ENCODE measurements at regions not wholly inside any gene's neighbourhood (a gene's known extent, or its start where the extent isn't known, plus 50 kb on each side); places are given as distances from the start of the nearest gene placed in this dataset.
A peak's percentile ranks its signal among the peaks of the same experiment; 100 is the strongest.

GRCh38 chr6:25219917-25220278, 59.3 kb upstream of the CARMIL1 start:
- TF ChIP-seq ISL1 (CRISPR knock-in tag; IDR thresholded peaks at IDR 0.05): peak; percentile 93
- TF ChIP-seq TCF4 (CRISPR knock-in tag; IDR thresholded peaks at IDR 0.05; ENCODE audit: borderline replicate concordance): 0 out of 2 replicates have a peak, but pooled peaks have one; percentile 37
- TF ChIP-seq PPARA (CRISPR knock-in tag; IDR thresholded peaks at IDR 0.05; ENCODE audit: borderline replicate concordance): no peak
- TF ChIP-seq CREB5 (CRISPR knock-in tag; IDR thresholded peaks at IDR 0.05; ENCODE audit: low read depth): peak; percentile 28; the same call in 1 of the 2 replicates
- TF ChIP-seq POU6F1 (CRISPR knock-in tag; IDR thresholded peaks at IDR 0.05; ENCODE audit: borderline replicate concordance, low read depth): no peak
- no peak for TF ChIP-seq BACH2 (CRISPR knock-in tag; IDR thresholded peaks at IDR 0.05; ENCODE audit: borderline replicate concordance)
- no peak for TF ChIP-seq ZC3H10 (CRISPR knock-in tag; IDR thresholded peaks at IDR 0.05)
- peak; percentile 25; the same call in 2 of the 3 replicates for ATAC-seq

GRCh38 chr6:25220857-25221256, 58.3 kb upstream of the CARMIL1 start:
- ATAC-seq: no peak
- TF ChIP-seq CSRNP3 (CRISPR knock-in tag; IDR thresholded peaks at IDR 0.05) (no peak), ZFP30 (CRISPR knock-in tag; IDR thresholded peaks at IDR 0.05) (no peak), GLIS3 (CRISPR knock-in tag; IDR thresholded peaks at IDR 0.05) (no peak), ZC3H10 (CRISPR knock-in tag; IDR thresholded peaks at IDR 0.05) (no peak), PPARA (CRISPR knock-in tag; IDR thresholded peaks at IDR 0.05; ENCODE audit: borderline replicate concordance) (no peak), ZNF8 (CRISPR knock-in tag; IDR thresholded peaks at IDR 0.05) (no peak), TOX (CRISPR knock-in tag; IDR thresholded peaks at IDR 0.05; ENCODE audit: borderline replicate concordance) (no peak), ARNTL (CRISPR knock-in tag; IDR thresholded peaks at IDR 0.05; ENCODE audit: borderline replicate concordance, low read depth) (no peak), ESRRG (CRISPR knock-in tag; IDR thresholded peaks at IDR 0.05) (no peak), OSR1 (CRISPR knock-in tag; IDR thresholded peaks at IDR 0.05) (no peak), CREB5 (CRISPR knock-in tag; IDR thresholded peaks at IDR 0.05; ENCODE audit: low read depth) (no peak), ISL1 (CRISPR knock-in tag; IDR thresholded peaks at IDR 0.05) (no peak), SNAI2 (CRISPR knock-in tag; IDR thresholded peaks at IDR 0.05) (no peak), TSHZ2 (CRISPR knock-in tag; IDR thresholded peaks at IDR 0.05) (no peak), BACH2 (CRISPR knock-in tag; IDR thresholded peaks at IDR 0.05; ENCODE audit: borderline replicate concordance) (no peak), ZNF70 (CRISPR knock-in tag; IDR thresholded peaks at IDR 0.05) (no peak), ZNF565 (CRISPR knock-in tag; conservative IDR thresholded peaks at IDR 0.05; ENCODE audit: low read depth) (no peak)

- ATAC-seq: peak; percentile 26; the same call in 2 of the 3 replicates
- TF ChIP-seq ZNF70 (CRISPR knock-in tag; IDR thresholded peaks at IDR 0.05) (no peak), ISL1 (CRISPR knock-in tag; IDR thresholded peaks at IDR 0.05) (peak; percentile 62), BACH2 (CRISPR knock-in tag; IDR thresholded peaks at IDR 0.05; ENCODE audit: borderline replicate concordance) (no peak), TCF4 (CRISPR knock-in tag; IDR thresholded peaks at IDR 0.05; ENCODE audit: borderline replicate concordance) (no peak), PATZ1 (CRISPR knock-in tag; IDR thresholded peaks at IDR 0.05; ENCODE audit: borderline replicate concordance) (no peak)
Observed at GRCh38 chr6:25222006-25222678, 57.0 kb upstream of the CARMIL1 start.

All from SK-N-SH treated with all-trans-retinoic acid at 6 μM for 48 hours (cell line).